ENCODE measurements at regions not wholly inside any gene's neighbourhood (a gene's known extent, or its start where the extent isn't known, plus 50 kb on each side); places are given as distances from the start of the nearest gene placed in this dataset.

- H3K4me3 ChIP-seq (replicated peaks in 1 of 2; ENCODE audit: low read depth in 2 of 2, low read length in 2 of 2): no peak overlapping the region
- no peak for DNase-seq (ENCODE audit: low read depth in 2 of 2)
- TF ChIP-seq, protein P1, sequence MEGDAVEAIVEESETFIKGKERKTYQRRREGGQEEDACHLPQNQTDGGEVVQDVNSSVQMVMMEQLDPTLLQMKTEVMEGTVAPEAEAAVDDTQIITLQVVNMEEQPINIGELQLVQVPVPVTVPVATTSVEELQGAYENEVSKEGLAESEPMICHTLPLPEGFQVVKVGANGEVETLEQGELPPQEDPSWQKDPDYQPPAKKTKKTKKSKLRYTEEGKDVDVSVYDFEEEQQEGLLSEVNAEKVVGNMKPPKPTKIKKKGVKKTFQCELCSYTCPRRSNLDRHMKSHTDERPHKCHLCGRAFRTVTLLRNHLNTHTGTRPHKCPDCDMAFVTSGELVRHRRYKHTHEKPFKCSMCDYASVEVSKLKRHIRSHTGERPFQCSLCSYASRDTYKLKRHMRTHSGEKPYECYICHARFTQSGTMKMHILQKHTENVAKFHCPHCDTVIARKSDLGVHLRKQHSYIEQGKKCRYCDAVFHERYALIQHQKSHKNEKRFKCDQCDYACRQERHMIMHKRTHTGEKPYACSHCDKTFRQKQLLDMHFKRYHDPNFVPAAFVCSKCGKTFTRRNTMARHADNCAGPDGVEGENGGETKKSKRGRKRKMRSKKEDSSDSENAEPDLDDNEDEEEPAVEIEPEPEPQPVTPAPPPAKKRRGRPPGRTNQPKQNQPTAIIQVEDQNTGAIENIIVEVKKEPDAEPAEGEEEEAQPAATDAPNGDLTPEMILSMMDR (IDR thresholded peaks at IDR 0.05; ENCODE audit: low read depth, low read length): no peak
These were observed 203.6 kb upstream of the NPSR1 start for GRCh38 chr7:34454381-34454780.

DNA sequence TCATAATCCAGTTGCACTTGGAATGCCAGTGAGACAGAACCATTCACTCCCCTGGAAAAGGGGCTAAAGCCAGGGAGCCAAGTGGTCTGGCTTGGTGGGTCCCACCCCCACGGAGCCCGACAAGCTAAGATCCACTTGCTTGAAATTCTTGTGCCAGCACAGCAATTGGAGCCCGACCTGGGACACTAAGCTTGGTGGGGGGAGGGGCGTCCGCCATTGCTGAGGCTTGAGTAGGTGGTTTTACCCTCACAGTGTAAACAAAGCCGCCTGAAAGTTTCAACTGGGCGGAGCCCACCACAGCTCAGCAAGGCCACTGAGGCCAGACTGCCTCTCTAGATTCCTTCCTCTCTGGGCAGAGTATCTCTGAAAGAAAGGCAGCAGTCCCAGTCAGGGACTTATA lies 200.7 kb upstream of the NPSR1 start:
- DNase-seq (ENCODE audit: low read depth in 2 of 2): no peak
- no peak overlapping the region for H3K4me3 ChIP-seq (replicated peaks in 1 of 2; ENCODE audit: low read depth in 2 of 2, low read length in 2 of 2)
- TF ChIP-seq, protein P1 (IDR thresholded peaks at IDR 0.05; ENCODE audit: low read depth, low read length): no peak

DNA sequence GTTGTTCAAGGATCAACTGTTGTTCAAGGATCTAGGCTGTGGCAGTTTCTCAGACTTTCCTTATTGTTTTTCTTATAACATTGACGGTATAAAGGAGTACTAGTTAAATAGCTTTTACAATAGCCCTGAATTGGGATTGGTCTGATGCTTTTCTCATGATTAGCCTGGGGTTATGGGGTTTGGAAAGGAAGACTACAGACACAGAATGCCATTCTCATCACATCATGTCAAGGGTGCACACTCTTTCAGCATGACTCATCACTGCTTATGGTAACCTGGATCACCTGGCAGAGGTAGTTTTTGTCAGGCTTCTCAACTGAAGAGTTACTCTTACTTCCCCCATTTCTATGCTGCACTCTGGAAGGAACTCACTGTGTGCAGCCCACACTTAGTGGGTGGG lies 194.2 kb upstream of the NPSR1 start:
- TF ChIP-seq, protein P1 (IDR thresholded peaks at IDR 0.05; ENCODE audit: low read depth, low read length): no peak
- DNase-seq (ENCODE audit: low read depth in 2 of 2): peak in 1 of 2 donors; percentile 64

DNA sequence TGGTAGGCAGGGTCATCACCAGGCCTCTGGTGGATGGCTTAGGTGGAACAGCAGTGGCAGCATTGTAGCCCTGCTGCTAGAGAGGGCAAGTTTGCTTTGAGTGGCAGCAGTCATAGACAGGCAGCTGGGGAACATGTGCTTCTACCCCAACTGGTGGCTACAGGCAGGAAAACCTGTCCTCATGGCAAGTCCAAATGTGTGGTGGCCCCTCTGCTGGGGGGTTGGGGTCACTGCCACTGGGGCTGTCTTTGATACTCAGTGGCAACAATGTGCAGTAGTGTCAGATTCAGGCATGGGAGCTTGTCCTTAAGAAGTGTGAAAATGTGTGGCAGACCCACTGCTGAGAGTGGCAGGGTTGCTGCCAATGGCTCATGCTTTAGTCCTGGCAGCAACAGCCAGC lies 186.2 kb upstream of the NPSR1 start:
- no peak overlapping the region for H3K4me3 ChIP-seq (replicated peaks in 1 of 2; ENCODE audit: low read depth in 2 of 2, low read length in 2 of 2)
- TF ChIP-seq, protein P1 (IDR thresholded peaks at IDR 0.05; ENCODE audit: low read depth, low read length): no peak
- DNase-seq (ENCODE audit: low read depth in 2 of 2): no peak

More for the DNA sequence above, 194.2 kb upstream of the NPSR1 start:
- H3K4me3 ChIP-seq (replicated peaks in 1 of 2; ENCODE audit: low read depth in 2 of 2, low read length in 2 of 2): no peak overlapping the region

GRCh38 chr7:34486371-34486770 lies 171.6 kb upstream of the NPSR1 start:
- no peak overlapping the region for H3K4me3 ChIP-seq (replicated peaks in 1 of 2; ENCODE audit: low read depth in 2 of 2, low read length in 2 of 2)
- no peak for DNase-seq (ENCODE audit: low read depth in 2 of 2)
- TF ChIP-seq, protein P1 (IDR thresholded peaks at IDR 0.05; ENCODE audit: low read depth, low read length): no peak

- TF ChIP-seq, protein P1 (IDR thresholded peaks at IDR 0.05; ENCODE audit: low read depth, low read length): no peak
- no peak overlapping the region for H3K4me3 ChIP-seq (replicated peaks in 1 of 2; ENCODE audit: low read depth in 2 of 2, low read length in 2 of 2)
- no peak for DNase-seq (ENCODE audit: low read depth in 2 of 2)
These were observed 170.5 kb upstream of the NPSR1 start for GRCh38 chr7:34487391-34488115.

- DNase-seq (ENCODE audit: low read depth in 2 of 2): no peak
- TF ChIP-seq, protein P1 (IDR thresholded peaks at IDR 0.05; ENCODE audit: low read depth, low read length): no peak
- H3K4me3 ChIP-seq (replicated peaks in 1 of 2; ENCODE audit: low read depth in 2 of 2, low read length in 2 of 2): no peak overlapping the region
These were observed 169.3 kb upstream of the NPSR1 start for GRCh38 chr7:34488766-34489165.

Data from cardiac fibroblast (primary cell).